NCI-H774 (cell line): ENCODE measurements at regions not wholly inside any gene's neighbourhood (a gene's known extent, or its start where the extent isn't known, plus 50 kb on each side); places are given as distances from the start of the nearest gene placed in this dataset.

Experiments
- DNase-seq: peaks from one replicate; lab custom pipeline; 2025; lab: John Stamatoyannopoulos, UW

DNA sequence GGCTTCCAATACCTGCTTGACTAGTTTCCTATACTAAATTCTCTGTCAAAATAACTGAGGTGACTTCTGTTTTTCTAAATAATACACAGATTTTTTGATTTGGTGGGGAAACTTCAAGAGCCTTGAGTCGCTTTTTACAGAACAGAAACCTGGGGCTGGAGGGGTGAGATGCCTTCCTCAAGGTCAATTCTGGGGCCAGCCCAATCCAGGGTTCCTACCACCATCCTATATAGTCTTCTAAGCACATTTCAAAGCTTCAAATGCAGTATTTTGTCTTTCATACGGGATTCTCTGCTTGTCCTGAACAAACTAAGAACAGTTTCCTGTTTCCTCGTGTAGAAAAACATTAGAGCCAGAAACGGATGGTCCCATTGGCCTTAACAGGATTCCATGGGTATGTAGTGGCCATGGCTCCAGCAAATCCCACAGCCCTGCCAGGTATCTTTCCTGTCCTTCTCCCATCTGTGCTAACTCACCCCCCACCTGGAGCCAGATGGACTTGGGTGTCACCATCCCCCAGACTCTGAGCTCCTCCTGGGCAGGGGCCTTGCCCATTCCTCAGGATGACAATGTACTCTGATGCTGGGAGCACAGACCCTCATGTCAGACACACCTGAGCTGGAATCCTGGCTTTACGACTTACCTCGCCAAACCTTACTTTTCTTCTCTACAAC is 146.9 kb downstream of the KLF13 start:
- DNase-seq = no peak

DNA sequence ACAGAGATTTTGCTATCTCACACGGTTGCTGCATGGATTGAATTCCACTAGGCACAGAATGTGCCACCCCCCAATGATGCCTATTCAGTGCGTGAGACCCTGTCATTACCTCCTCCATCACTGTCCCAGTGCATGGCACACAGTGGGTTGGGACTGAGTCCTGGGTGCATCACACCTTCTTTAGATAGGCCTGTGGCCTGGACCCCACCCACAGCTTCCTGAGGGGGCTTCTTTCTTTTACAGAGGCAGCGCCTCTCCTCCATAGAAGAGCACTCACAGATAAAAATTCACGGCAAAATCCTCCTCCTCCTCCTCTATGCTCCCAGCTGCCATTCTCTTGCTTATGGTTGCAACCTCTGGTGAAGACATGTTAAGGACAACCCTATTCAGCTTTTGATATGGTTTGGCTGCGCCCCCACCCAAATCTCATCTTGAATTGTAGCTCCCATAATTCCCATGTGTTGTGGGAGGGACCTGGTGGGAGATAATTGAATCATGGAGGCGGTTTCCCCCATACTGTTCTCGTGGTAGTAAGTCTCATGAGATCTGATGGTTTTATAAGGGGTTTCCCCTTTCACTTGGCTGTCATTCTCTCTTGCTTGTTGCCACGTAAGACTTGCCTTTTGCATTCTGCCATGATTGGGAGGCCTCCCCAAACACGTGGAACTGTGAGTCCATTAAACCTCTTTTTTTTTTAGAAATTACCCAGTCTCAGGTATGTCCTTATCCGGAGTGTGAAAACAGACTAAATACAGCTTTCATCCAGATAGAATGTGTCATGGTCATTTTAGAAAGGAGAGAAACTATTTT is 147.6 kb downstream of the KLF13 start:
- DNase-seq = no peak

DNA sequence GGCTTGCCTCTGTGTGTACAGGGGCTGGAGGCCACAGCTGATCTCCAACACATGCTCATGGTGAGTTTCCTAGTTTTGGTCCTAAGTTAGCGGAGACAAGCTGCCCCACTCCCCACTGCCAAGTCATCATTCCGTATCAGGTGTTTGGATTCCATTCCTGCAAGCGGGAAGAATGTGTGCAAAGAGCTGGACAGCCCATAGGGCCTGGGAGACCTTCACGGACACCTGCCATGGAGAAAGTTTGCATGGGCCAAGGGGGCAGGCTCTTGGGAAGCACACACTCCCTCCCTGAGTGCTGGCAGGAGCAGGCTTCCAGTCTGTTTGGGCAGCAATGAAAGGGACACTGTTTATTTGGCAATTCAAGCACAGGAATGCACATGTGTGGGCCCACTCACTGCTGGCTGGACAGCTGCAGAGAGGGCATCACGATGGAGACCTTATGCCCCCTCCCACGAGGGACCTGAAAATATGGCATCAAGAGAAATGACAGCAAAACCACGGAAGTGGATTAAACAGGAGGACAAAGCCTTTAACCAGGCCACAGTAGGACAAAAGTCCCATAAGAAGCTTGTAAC is 149.7 kb downstream of the KLF13 start:
- no peak for DNase-seq

DNA sequence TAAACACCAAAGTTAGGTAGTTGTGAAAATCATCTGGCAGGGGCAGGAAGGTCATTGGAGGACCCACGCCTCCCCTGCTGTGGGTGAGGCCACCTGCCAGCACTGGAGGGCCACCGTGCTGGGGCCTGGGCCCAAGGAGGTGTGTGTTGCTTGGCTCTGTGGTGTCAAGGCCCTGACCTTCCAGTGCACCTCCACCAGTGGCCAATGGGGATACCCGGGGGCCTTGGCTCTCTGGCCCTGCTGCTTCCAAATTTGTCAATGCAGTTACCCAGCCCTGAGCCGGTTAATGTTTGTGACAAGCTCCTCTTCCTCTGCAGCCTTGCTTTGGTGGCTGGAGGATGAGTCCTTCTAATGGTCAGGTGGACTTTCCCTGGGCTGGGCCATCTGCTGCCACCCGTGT is 150.2 kb downstream of the KLF13 start:
- no peak for DNase-seq

DNA sequence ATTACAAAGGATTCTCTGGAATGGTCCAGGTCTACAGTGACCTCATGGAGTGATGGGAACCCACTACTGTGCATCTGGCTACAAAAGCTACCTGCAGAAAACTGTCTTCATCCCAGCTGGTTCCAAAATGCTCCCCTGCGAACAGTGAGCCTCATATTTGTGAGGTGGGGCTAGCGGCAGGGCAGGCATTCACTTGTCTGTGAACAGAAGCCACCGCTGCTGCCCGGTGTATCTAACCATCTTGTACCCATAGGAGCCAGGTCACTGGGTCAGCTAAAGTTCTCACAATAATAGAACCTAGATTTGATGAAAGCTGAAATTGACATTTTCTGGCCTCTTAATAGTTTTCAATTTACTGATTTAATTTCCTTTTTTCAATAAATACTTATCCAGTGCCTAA is 150.7 kb downstream of the KLF13 start:
- DNase-seq = no peak

DNA sequence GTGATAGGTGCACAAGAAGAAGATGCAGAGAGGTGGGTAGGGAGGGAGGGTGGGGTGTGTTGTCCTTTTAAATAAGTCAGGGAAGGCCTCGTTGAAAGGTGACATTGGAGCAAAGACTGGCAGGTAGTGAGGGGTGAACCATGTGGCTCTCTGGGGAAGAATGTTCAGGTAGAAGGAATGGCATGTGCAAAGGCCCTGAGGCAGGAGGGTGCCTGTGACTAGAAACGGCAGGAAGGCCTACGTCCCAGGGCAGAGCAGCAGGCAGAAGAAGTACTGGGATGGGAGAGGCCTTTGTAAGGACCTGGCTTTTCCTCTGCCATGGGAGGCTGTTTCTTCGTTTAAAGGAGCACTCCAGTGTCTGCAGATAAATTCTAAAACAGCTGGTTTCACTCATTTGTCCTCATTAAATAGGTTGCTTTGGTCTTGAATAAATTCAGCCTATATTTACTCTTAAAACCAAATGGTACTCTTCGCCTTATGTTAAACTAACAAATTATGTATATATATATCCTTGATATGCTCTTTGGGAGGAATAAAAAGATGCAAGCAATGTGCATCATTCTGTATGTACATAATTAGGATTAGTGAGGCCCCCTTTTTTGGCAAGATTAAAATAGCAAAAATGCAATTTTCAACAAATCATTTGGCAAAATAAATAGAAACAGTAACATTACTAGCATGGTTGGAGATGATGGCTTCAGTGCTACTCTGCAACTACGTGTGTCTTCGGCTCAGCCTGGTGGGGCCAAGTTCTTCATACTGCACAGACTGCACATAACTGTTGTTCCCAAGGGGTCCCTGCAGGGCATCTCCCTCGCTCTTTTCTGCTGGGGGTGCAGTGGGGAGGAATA is 151.4 kb downstream of the KLF13 start:
- no peak for DNase-seq

DNA sequence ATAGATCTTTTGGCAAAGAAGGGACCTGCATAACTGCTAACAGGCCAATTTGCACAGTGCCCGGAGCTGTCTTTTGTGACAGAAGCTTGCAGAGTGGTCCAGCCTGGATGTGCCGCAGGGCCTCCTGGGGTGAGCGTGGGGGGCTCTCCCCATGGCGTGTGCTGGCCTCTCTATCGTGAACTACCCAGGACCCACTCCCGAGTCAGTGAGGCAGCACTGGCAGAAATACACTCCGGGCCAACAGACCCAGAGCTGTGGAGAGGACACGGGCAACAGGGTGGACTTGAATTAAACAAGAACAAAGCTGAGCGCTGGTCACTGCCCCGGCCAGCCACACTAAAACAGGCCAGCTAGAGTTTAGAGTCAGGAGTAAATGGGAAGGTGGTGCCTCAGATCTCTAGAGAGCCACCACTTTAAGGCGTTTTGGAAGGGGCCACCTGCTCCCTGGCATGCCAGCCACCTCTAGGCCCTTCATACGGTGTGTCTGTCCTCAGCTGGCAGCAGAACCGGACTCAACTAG is 152.1 kb downstream of the KLF13 start:
- DNase-seq = no peak

DNA sequence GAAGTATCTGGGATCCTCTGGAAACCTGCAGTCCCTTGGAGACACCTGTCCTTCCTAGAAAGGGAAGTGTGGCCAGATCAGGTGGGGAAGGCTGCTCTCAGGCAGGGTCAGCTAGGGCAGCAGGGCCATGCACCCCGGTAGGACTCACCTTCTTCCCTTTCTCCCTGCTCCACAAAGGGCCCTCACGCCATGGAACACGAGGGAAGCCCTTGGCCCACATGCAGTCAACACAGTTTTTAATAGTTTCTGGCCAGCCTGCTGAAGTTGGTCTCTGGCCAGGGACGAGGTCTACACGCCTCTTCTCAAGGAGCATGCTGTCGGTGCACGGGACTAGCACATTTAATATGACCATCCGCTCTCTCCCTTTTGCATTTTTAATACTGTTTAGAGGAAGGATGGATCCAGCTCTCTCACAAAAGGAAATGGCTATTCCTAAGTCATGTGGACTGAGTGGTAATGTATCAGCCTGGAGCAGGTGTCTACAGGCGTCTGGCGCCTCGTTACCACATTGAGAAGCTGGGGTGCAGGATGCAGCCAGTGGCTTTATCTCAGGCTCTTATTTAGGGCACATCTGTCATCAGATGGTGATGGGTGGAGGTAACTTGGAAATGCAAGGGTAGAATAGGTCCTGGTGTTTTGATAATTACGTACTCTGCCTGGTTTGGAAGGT is 153.9 kb downstream of the KLF13 start:
- DNase-seq = no peak

DNA sequence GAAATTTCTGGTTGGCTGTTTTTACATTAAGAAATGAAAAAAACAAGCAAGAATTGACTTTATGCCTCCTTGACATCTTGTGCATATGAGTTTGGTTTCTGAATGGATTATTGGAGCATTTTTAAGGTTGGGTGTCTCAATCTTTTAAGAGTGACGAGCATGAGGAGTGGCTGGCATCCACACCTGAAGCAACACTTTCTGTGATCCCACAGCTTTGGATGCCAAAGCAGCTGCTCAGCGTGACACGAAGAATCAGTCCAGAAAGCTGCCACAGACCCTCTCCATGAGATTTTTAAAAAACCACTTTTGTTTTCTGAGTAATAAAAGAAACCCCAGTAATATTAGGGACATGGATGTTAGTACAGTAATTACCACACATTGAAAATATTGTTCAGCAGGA is 154.5 kb downstream of the KLF13 start:
- DNase-seq = no peak

DNA sequence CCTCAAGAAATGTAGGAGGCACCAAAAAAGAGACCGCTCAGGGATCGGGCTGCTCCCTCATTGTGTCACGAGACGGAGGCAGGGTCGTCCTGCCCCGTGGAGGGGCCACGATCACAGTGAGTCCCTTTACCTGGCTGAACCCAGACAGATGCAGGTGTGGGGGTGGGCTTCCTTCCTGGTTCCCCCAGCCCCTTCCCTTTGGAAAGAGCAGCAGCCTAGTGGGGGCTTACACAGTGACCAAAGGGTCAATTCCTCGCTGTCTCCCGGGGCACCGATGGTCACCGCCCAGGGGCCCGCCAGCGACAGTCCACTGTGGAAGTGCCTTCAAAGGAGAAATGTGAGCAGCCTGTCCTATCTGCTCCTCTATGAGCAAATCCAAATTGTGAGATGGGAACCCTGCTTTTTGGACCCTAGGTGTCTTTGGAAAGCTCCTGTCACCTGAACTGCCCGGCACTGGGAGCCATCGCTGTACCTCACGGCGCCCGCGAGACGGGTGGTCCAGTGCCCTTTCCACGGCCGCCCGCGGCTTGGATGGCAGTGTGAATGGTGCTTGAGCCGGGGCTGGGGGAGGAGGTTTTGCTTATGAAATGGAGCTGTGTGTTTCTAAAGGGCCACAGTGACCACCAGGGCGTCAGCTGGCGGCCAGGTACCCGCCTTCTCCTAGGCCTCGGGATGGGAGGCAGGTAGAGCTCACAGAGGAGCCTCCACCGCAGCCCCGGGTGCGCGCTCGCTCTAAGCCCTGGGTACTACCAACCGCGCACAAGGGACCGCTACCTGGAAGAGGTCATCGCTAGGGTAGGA is 155.7 kb downstream of the KLF13 start:
- no peak for DNase-seq

DNA sequence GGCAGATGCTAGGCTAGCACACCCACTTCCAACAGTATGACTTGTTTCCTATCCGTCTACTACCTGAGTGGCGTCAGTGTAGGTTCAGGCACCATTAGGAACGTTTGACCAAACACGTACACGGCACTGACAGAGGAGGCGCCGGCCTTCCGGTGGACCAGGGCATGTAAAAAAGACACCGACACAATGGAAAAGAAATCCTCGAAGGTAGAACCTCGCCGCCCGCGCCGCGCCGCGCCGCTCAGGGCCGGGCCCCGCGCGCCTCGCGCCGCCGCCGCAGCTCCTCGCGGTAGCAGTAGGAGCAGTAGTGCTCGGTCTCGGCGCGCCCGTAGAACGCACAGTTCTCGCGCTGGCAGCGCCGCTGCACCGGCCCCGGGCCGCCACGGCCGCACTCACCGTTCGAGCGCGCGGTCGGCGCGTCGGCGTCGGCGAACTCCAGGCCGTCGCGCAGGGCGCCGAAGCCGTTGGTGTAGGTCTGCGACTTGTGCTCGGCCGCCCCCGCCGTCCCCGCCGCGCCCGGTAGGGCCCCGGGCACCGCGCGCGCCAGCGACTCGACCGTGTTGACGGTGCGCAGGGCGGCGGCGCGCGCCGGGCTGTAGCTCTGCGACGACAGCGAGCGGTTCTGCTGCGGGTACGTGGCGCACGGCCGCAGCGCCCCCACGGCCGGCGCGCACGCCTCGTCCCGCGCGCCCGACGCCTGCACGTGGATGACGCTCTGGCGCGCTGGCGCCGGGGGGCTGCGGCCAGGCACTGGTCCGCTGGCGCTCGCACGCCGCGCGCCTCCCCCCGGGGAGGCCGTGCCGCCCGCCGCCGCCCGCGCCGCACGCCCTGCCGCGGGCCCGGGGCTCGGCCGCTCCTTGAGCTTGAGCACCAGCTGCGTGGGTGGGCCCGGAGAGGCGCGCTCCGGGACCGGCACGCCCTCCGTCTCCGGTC is 156.7 kb downstream of the KLF13 start:
- no peak for DNase-seq

DNA sequence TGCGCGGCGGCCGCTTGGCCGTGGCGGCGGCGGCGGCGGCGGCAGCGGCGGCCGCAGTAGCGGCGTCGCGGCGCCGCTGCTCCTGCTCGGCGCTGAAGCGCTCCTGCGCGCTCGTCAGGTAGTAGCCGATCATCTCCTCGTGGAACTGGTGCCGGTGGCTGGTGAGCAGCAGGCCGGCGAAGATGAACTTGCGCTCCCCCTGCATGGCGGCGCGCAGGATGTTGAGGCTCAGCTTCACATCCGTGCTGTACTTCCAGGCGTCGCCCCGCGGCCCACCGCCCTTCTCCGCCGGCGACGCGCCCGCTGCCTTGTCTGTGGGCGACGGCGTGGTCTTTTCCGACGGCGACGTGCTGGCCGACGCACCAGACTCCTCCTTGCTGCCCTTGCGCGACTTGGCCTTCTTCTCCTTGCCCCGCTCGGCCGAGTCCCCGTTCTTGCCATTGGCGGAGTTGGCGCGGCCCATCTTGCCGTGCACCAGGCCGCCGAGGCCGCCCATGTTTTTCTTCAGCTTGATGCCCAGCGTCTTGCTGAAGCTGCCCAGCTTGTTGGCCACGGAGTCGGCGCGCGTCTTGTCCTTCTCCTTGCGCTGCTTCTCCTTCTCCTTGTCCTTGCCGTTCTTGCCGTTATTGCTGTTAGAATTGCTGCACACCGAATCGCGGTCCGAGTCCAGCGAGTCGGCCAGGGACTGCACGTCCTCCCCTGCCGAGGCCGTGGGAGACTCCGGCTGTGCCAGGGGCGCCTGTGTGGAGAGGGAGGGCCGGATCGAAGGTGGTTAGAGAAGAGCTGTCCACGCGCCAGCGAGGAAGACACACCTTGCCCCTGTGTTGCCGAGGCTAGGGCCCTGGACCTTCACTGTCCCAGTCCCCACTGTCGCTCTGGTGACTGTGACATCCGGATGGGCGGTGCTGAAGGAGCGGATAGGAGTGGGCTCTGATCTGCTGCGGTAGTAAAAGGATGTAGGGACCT is 157.6 kb downstream of the KLF13 start:
- no peak for DNase-seq

DNA sequence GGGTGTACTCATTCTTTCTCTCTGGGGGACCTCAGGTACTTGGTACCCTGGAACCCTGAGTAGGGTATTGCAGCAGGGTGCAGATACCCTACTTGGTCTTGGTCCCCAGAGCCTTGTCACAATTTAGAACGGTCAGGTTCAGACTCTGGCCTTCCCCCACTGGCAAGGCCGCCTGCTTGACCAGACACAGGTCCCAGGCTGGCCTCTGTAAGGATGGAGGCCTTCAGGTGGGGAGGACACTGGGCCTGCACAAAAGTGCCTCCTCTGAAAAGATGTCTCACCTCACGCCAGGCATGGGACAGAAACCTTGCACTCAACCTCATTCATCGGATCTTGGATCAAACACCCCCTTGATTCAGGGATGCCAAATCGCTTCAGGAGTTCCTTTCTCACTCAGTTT is 158.4 kb downstream of the KLF13 start:
- DNase-seq = no peak

DNA sequence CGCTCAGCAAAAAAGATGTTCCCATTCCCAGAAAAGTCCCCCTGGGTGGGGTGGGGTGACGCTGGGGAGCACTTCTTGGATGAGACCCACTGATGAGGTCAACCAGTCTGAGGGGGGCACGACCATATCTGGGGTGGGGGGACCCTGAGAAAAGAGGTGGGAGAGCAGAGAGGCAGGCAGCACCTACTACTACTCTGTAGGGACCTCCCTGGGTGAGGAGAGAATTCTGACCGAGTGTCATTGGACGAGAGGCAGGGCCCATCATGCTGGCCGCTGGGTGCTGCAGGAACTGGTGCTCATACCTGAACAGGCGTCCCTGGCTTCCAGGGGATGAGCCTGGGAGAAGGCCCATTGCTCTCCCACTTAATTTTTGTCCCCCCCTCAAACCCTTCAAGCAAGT is 158.8 kb downstream of the KLF13 start:
- DNase-seq = no peak

DNA sequence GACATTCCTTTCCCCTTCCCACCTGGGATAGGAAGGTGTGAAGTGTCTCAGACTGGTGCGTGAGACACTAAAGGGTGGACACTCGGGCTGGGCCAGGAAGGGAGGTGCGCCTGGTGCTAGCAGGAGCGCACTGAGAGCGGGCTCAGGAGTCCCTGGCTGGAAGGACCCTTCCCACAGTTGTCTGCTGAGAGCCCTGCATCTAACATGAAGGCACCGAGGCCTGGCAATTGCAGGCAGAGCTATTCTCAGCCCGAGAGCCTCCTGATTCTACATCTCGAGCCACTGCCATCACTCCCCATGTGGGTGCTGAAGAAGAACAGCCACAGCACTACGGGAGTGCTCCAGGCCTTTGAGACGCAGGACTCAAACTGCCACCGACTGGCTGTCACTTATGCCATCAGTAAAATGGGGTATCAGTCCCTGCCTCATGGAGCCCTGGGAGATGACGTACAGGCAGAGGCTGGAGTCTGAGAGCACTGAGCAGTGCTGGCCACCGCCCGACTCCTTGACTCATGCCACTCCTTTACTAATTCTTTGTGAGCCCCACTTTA is 159.4 kb downstream of the KLF13 start:
- no peak for DNase-seq

DNA sequence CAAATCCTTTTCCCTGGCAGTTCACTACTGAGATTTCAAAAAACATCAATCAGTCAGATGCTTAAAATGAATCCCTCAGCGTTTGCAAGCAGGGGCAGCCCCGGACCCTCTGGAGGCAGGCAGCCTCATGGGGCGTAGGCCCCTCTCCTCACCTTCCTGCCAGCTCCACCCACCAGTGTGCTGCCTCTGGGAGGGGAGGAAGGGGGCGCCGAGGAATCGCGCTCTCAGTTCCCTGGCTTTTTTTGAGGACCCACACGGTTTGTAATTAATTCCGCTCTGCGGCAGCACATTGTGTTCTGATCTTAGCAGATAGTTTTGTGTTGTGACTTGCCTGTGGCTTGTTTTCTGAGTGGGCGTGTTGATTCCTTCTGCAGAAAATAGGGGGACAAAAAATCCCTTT is 159.9 kb downstream of the KLF13 start:
- no peak for DNase-seq

DNA sequence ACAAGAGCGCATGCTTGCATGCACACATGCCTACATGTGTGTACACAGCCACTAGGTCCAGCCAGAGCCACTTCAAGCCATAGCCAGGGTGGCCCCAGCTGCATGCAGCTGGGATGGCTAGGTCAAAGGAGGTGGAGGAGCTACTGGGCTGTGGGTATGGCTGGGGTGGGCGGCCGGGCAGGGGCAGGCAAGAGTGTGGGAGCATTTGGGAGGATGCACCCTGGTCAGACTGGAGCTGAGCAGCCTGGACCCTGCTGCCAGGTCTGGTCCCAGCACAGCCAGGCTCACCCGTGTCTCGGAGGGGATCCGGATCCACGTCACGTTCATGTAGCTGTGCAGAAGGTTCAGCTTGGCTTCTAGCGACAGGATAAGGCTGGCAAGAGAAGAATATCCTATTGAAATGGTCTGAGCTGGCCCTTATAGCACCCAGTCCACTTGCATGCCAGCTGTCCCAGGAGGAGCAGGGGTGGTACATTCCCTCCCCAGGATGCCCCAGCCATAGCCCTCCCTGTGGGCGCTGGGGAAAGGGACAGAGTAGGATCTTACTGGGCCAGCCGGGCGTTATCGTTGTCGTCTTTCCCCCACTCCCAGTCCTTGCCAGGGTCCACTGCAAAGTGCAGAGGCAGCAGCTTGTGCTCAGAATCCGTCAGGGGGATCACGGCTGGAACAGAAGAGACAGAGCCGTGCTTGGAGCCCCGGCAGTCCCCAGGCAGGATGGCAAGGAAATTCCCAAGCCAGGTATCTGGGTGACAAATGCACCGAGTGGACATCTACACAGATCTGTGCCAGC is 160.5 kb downstream of the KLF13 start:
- DNase-seq = no peak
